NCI-H128 (cell line): ENCODE measurements at regions not wholly inside any gene's neighbourhood (a gene's known extent, or its start where the extent isn't known, plus 50 kb on each side); places are given as distances from the start of the nearest gene placed in this dataset.

Source experiments
- DNase-seq: peaks from one replicate; lab custom pipeline; 2025; ENCODE audit not compliant: unreplicated experiment; lab: John Stamatoyannopoulos, UW

GRCh38 chr9:28293369-28294090 lies 720.2 kb upstream of the C9orf72 start:
- no peak for DNase-seq

GRCh38 chr9:28301281-28301680 lies 728.0 kb upstream of the C9orf72 start:
- DNase-seq: no peak

DNA sequence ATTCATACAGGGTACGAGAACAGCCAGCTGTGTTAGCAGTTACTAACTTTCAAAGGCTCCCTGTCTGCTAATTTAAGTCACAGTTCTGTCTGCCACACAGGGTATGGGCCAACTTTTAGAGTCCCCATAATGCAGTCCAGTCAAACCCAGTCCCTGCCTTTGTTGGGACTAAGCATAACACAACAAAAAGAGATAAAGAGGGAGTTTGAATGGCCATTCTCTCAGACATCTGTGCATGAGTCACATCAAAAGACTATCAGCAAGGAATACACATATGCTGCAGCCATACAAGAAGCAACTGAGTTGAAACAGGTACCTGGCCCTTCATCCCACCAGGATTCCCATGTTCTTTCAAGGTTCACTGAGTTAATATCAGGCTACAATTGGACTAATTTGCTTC lies 744.5 kb upstream of the C9orf72 start:
- DNase-seq: no peak

GRCh38 chr9:28318515-28318914 lies 745.2 kb upstream of the C9orf72 start:
- no peak for DNase-seq

- DNase-seq: no peak
These were observed 746.7 kb upstream of the C9orf72 start for GRCh38 chr9:28319981-28320380.

GRCh38 chr9:28320616-28321015 lies 747.3 kb upstream of the C9orf72 start:
- DNase-seq: no peak

DNA sequence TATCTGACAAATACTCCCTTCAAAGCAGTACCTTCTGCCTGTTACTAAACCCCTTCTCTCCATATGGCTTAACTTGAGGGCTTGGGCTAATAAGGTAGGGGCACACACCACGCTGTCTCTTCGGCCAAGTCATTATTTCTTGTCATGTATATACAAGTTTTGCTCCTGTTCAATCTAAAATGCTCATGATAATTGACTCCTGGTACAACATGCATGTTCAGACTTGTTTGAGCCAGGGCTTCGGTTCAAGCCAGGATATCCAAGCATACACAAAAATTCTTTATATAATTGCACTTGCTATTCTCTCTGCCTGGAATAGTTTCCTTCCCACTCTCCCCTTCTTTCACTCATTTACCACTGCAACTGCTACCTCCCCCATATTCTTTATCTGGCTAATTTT lies 756.0 kb upstream of the C9orf72 start:
- DNase-seq: no peak

DNA sequence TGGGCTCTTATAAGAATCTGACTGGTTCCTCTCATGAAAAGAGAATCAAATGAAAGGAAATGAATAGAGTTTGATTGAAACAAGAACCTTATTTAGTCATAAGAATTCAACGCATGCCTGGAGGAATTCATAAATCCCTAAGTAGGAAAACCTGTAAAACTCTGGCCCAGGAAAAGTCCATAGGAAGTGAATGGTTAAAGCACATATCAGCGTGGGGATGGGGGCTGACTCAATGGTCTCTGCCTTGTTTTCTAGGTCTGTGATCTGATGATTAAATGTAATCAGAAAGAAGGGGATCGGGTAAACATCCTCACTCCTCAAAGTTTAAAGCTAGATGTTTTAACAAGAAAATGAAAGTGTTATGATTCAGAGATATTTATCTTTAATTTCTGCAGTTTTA lies 759.4 kb upstream of the C9orf72 start:
- DNase-seq: no peak

DNA sequence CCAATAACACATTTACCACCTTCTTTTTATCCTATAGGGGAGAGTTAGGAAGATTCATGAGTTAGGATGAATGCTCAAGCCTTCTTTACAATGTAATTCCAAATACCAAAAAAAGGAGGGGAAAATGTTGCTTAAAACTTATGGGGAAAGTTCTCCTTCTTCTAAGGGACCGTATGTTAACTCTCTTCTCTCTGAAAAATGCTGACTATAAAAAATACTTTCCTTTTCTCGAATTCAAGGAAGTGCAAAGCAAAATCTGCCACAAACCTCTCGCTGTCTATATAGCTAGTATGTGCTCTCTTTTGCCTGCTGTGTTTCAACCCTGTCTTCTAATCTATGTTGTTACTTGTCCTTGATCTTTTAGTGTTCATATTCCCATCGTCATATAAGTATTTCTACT lies 768.6 kb upstream of the C9orf72 start:
- no peak for DNase-seq

DNA sequence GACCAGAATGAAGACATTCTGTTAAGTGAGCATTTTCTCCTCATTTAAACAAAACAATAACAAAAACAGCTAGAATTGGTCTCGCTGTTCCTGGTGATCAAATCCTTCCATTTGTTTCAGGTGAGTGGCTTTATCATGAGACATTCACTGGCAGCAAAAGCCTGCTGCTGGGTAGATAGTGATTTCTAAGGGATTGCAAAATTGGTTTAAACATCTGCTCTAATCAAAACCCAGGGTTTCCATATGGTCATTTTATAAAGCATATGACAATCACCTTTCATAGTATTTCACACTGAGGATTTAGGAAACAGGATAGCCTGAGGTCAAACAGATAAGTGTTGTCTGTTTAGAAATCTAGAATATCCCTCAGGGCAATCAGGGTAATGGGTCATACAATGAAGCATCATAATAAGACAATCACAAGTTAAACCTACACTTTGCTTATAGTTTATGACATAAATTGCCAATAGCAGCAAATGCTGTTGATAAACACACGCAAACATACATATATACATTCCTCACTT lies 769.6 kb upstream of the C9orf72 start:
- no peak for DNase-seq

GRCh38 chr9:28363151-28363562 lies 789.9 kb upstream of the C9orf72 start:
- no peak for DNase-seq

DNA sequence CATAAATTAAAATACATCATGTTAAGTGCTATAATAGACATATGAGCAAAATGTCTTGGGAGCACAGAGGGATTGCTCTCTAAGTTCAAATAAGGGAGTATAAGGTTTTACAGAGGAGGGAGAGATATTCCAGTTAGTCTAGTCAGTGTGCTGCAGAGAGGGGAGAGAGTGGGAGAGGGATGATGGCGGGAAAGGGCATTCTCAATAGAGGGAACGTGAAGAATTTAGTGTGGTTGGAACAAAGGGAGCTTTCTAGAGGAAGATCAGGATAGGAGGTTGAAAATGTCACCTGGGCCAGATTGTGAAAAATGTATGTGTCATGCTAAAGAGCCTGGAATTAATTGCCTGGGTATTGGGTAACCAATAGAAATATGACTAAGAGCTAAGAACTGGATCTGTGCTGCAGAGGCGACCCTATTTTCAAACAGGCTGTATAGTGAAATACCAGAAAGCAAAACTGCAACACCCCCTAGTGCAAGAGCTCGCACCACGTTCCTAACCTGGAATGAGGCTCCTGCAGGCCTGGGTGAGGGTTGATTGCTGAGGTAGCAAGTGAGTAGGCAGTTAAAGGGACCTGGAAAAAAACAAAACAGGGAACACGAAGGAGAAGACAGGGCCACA lies 791.8 kb upstream of the C9orf72 start:
- DNase-seq: no peak

DNA sequence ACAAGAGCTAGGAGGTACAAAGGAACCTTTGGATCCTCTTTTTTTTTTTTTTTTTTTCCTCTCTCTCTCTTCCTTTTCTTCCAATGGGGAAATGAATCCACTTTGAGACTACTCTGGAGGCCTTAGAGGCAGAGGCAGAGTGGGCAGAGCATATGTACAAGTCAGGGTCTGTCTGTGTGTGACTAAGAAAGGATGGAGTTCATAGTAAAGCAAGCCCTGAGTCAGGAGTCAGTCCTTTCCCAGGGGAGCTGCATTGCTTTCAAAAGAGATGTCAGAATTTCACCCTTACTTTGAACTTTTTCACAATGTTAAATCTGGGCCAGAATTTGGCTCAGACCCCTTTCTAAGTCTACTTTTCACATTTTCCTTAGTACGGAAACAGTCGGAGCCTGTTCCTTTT lies 792.4 kb upstream of the C9orf72 start:
- DNase-seq: no peak

DNA sequence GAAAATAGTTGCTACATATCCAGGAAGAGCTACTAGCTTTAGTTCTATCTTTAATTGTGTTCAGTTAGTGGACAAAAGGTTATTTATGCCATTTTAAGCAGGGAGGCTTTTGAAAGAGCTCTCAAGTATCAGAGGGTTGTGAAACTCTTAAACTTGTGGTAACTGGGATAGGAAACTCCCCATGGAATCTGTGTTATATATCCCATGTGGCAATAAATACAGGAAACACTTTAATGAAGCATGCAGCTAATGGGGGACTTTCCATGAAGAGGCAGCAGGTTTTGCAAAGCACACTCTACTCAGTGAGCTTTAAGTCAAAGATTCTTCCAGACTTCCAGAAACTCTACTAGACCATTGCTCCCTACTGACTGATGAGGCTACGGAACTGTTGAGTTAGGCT lies 805.0 kb upstream of the C9orf72 start:
- DNase-seq: no peak

DNA sequence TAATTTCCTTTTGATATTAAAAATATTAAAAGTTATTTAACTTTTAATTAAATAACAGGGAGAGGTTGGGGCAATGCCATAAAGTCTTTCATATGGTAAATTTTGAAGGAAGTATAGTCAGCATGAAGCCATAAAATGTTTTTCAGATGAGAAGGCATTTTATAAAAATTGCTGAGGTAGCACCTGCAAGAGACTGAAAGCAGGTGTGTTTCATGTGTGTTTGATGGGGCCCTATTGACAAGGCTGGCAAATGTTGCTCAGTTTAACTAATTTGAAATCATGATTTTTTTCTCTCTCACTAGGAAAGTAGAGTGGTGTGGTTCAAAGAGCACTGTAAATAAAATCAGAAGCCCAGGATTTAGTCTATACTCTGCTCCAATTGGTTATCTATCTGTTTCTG lies 805.8 kb upstream of the C9orf72 start:
- no peak for DNase-seq

GRCh38 chr9:28389411-28389810 lies 816.1 kb upstream of the C9orf72 start:
- DNase-seq: no peak

GRCh38 chr9:28394774-28395173 lies 821.5 kb upstream of the C9orf72 start:
- no peak for DNase-seq

DNA sequence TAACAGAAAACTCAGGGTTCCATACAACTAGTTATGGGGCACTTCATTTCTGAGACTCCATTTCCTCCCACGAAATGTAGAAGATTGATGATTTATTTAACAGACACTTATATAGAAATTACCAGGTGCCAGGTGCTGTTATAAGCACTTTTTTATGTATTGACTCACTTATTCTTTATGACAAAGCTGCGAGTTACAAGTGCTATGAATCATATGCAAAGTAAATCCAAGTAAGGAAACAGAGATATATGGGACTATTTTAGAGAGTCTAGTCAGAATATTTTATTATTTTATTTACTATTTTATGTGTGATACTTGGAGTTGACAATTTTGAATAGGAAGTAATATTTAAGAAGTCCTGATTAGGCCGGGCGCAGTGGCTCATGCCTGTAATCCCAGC lies 822.8 kb upstream of the C9orf72 start:
- DNase-seq: no peak

DNA sequence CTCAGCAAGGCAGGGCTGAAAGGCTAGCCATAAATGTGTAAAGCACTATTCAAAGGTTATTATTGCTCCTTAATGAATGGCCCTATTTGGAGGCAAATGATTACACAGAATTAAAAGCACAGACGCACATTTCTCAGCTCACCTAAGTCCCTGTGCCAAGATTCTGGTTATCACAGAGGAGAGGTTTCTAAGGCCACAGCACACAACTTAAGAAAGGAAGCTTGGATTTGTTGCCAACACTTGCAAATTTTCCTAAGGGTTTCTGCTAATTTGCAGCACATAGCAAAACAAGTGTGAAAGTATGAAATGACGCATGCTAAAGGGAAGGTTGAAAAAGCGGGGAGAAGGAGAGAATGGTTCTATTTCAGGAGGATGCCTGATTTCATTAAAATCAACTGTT lies 834.1 kb upstream of the C9orf72 start:
- DNase-seq: no peak

DNA sequence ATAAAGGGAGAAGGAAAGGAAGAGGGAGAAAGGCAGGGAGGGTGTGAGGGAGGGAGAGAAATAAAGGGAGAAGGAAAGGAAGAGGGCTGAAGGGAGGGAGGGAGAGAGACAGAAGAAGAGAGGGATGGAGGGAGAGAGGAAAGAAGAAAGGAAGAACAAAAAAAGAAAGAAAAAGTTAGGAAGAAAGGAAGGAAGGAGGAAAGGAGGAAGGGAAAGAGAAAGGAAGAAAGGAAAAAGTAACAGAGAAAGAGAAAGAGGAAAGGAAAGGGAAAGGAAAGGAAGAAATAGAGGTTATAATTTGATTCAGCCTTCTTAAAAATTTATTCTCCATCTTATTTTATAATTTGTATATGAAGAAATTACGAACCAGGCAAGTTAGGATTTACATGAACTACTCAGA lies 836.6 kb upstream of the C9orf72 start:
- DNase-seq: no peak

DNA sequence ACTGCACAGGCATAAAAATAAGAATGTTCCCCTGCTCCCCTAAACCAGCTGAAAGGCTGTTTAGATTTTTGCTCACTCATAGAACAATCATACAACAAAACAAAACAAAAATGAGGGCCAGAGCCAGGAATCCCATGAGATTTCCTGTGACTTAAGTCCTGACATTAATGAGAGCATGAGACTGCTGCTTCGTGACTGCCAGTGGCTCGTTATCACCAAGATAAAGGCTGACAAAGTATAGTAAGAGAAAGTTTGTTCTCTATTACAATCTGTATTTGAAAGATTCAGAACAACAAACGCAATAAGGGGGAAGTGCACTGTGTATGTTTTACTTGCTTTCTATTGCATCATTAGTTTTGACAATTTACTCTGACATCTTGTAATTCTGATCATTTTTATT lies 837.1 kb upstream of the C9orf72 start:
- no peak for DNase-seq

DNA sequence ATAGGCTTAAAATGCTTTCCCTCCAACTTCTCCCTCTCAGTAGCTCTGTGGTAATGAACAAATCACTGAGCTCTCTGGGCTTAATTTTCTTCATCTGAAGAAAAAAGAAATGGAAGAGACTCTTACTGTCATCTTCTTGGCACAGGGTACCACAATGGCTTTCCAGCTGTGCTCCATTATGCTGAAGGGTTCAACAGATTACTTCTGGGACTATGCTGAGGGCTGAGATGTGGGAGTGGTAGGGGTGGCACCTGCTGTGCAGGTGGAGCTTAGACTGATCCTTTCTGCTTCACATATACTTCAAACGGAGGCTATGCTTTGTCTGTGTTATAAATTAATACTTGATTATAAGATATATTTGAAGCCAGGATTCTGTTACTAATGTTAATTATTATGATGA lies 840.2 kb upstream of the C9orf72 start:
- peak; percentile 10 for DNase-seq

DNA sequence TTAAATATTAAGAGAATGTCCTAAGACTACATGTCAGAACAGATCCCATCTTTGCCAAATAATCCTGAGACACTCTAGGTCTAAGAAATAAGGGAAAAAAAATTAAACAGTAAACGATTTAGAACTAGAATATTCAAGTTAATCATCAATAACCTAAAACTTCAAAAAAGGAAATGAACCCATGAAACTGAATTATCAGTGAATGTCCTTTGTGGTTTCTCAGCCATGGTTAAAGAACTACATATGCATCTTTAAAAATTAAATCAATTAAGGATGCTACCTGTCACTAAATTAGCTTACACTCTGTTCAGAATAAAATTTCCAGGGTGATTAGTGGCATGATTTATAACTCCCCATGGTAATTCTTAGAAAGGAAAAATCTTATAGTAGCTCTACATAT lies 850.0 kb upstream of the C9orf72 start:
- no peak for DNase-seq
